HG02870 (cell line): ENCODE measurements at regions not wholly inside any gene's neighbourhood (a gene's known extent, or its start where the extent isn't known, plus 50 kb on each side); places are given as distances from the start of the nearest gene placed in this dataset.

Experiments
- ATAC-seq: cut with Tn5 transposase; IDR thresholded peaks from one replicate; pipeline ENCODE4 v1.9.1; 2021; ENCODE audit warnings: mild to moderate bottlenecking, moderate library complexity; ENCODE audit not compliant: unreplicated experiment

- ATAC-seq = no peak
These were observed 454.6 kb upstream of the SORCS1 start for GRCh38 chr10:107619139-107619538.

- no peak for ATAC-seq
These were observed 454.0 kb upstream of the SORCS1 start for GRCh38 chr10:107618504-107618994.

GRCh38 chr10:107616463-107617410, 452.2 kb upstream of the SORCS1 start:
- ATAC-seq = no peak

GRCh38 chr10:107616031-107616430, 451.5 kb upstream of the SORCS1 start:
- ATAC-seq = no peak

- no peak for ATAC-seq
These were observed 450.6 kb upstream of the SORCS1 start for GRCh38 chr10:107614939-107615685.

- ATAC-seq = no peak
These were observed 446.6 kb upstream of the SORCS1 start for GRCh38 chr10:107611115-107611514.

- ATAC-seq = no peak
These were observed 424.6 kb upstream of the SORCS1 start for GRCh38 chr10:107589081-107589480.

GRCh38 chr10:107585630-107586029, 421.1 kb upstream of the SORCS1 start:
- no peak for ATAC-seq

- ATAC-seq = no peak
These were observed 419.5 kb upstream of the SORCS1 start for GRCh38 chr10:107583974-107584373.

- no peak for ATAC-seq
These were observed 415.5 kb upstream of the SORCS1 start for GRCh38 chr10:107579970-107580369.

GRCh38 chr10:107577221-107577620, 412.7 kb upstream of the SORCS1 start:
- no peak for ATAC-seq

- no peak for ATAC-seq
These were observed 412.2 kb upstream of the SORCS1 start for GRCh38 chr10:107576746-107577145.

- no peak for ATAC-seq
These were observed 400.5 kb upstream of the SORCS1 start for GRCh38 chr10:107565014-107565413.

GRCh38 chr10:107561136-107561650, 396.7 kb upstream of the SORCS1 start:
- ATAC-seq = no peak

- ATAC-seq = no peak
These were observed 393.4 kb upstream of the SORCS1 start for GRCh38 chr10:107557916-107558315.

GRCh38 chr10:107554333-107554732, 389.8 kb upstream of the SORCS1 start:
- ATAC-seq = no peak

GRCh38 chr10:107553470-107553869, 389.0 kb upstream of the SORCS1 start:
- ATAC-seq = no peak

- no peak for ATAC-seq
These were observed 388.5 kb upstream of the SORCS1 start for GRCh38 chr10:107552963-107553362.

- no peak for ATAC-seq
These were observed 383.8 kb upstream of the SORCS1 start for GRCh38 chr10:107548301-107548700.

- ATAC-seq = no peak
These were observed 382.5 kb upstream of the SORCS1 start for GRCh38 chr10:107546986-107547385.

- ATAC-seq = no peak
These were observed 381.8 kb upstream of the SORCS1 start for GRCh38 chr10:107546284-107546683.

GRCh38 chr10:107545717-107546116, 381.2 kb upstream of the SORCS1 start:
- ATAC-seq = no peak
